ENCODE measurements at regions not wholly inside any gene's neighbourhood (a gene's known extent, or its start where the extent isn't known, plus 50 kb on each side); places are given as distances from the start of the nearest gene placed in this dataset.

GRCh38 chr10:28479425-28479865 lies 53.5 kb upstream of the WAC start:
- TF ChIP-seq POLR2AphosphoS5 (IDR thresholded peaks at IDR 0.05; ENCODE audit: low read depth, low read length) (no peak), EP300 (IDR thresholded peaks at IDR 0.05; ENCODE audit: borderline replicate concordance in 1 of 2, low read depth in 2 of 2, low read length in 2 of 2) (no peak), MAFK (IDR thresholded peaks at IDR 0.05; ENCODE audit: low read depth, low read length) (no peak)

All from H1 (cell line).